Epithelial cell of prostate (primary cell): ENCODE measurements at regions not wholly inside any gene's neighbourhood (a gene's known extent, or its start where the extent isn't known, plus 50 kb on each side); places are given as distances from the start of the nearest gene placed in this dataset.
"Not testable (repeated sequence)": the region's sequence is repeated elsewhere in the genome, so short reads cannot be mapped to it uniquely, and the experiment has no call there.

Experiments used
- DNase-seq: peaks from one replicate; pipeline ENCODE4 v3.0.0-alpha.2; 2011; ENCODE audit warnings: low read depth, low spot score
- H3K27ac ChIP-seq: fragments of 450-650 bp; 2 replicates; pipeline ENCODE4 v1.5.1; 2017; ENCODE audit warnings: mild to moderate bottlenecking

DNA sequence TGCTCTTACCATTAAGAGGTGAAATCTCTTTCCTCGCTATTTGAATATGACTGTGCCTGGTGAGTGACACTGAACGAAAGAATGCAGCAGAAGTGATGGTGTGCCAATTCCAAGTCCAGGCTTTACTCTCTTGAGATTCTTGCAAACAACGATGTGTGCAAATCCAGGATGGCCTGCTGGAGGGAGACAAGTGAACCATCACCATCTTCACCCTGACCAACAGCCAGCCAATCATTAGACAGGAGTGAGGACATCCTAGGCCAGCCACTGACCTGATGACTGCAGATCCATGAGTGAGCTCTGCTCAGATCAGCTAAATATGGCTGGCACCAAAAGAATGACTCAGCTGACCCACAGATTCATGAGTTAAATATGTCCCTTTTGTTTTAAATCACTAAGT lies 878.0 kb downstream of the PDCD6IP start:
- DNase-seq: no peak
- no peak overlapping the region for H3K27ac ChIP-seq

DNA sequence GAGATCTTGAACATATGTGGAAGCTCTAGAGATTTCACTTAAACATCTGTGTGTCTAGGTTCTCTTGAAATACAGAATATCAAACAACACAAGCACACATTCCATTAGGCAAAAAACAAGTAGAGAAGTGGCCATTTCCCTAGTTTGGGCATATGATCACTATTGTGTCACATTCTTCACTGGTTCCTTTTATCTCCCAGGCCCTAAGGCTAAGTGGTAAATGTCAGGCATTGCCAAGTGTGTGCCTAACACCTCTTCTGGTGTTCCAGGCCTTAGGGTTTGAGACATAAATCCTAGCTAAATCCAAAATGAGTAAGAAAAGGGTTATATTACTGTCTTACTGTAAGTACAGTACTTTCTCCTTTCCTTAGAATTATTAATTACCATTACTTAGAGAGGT lies 880.1 kb downstream of the PDCD6IP start:
- DNase-seq: no peak
- no peak overlapping the region for H3K27ac ChIP-seq

DNA sequence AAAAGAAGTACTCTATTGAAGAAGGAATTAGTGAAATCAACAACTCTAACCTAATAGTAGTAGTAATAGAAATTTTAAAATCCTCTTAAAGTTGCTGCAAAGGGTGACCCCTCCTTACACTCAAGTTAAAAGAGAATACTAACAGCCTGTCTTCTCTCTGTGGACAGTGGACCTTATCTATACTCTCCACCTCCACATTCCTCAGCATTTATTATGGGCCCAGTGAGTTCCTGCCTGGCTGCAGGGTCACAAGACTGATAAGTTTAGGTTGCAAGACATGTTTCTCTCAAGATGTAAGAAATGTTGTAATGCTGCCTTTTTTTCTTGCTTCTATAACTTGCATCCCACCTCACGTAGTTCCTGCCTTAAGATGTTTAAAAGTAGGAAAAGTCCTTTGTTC lies 880.6 kb downstream of the PDCD6IP start:
- DNase-seq, H3K27ac ChIP-seq: not testable (repeated sequence)

DNA sequence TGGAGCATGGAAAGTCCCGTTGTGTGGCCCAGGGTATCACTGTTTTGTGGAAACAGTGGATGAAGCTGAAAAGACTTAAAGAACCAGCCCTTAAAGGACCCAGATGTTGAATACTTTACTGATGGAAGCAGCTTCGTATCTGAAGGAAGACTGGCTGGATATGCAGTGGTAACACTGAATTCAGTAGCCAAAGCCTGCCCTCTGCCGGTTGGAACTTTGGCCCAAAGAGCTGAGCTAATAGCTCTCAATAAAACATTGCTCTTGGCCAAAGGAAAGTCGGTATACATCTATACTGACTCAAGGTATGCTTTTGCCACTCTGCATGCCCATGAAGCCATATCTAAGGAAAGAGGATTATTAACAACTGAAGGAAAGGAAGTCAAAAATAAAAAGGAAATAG lies 885.4 kb downstream of the PDCD6IP start:
- no peak for DNase-seq
- H3K27ac ChIP-seq: no peak overlapping the region

DNA sequence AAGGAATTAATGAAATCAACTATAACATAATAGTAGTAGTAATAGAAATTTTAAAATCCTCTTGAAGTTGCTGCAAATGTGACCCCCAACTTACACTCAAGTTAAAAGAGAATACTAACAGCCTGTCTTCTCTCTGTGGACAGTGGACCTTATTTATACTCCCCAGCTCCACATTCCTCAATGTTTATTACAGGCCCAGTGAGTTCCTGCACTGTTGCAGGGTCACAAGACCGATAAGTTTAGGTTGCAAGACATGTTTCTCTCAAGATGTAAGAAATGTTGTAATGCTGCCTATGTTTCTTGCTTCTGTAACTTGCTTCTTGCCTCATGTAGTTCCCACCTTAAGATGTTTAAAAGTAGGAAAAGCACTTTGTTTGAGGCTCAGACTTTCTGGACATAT lies 888.1 kb downstream of the PDCD6IP start:
- DNase-seq: no peak
- no peak overlapping the region for H3K27ac ChIP-seq

DNA sequence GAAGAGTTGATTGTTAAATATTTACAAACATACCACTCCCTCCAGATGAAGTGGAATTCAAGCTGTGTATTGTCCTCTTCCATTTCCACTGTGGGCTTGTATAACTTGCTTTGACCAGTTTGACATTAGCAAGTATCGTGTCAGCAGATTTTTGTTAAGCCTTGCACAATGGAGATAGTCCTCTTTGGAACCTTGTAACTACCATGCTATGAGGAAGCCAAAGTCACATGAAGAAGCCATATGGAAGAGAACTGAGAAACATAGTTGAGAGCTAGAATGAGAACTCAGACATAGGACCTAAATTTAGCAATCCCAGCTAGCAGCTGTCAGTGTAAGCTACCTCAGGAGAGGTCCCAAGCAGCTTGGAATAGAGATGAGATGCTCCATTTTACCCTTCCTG lies 889.2 kb downstream of the PDCD6IP start:
- no peak for DNase-seq
- H3K27ac ChIP-seq: no peak overlapping the region

DNA sequence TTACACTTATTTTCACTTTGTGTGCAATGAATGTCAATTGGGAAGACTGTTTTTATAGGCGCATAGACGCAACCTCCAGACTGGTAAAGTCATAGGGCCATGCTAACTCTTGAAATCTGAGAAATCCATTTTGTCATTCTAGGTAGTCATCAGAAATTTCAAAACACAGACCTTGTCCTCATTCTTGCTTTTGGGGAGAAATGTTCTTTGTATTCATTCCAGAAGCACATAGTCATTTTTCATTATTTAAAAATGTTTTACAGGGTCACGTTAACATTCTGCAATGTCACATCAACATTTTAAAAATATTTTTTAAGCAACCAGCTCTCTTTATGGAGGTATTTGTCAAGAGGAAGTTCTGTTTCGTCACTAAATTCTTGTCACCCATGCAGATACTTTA lies 898.4 kb downstream of the PDCD6IP start:
- no peak overlapping the region for H3K27ac ChIP-seq
- no peak for DNase-seq

DNA sequence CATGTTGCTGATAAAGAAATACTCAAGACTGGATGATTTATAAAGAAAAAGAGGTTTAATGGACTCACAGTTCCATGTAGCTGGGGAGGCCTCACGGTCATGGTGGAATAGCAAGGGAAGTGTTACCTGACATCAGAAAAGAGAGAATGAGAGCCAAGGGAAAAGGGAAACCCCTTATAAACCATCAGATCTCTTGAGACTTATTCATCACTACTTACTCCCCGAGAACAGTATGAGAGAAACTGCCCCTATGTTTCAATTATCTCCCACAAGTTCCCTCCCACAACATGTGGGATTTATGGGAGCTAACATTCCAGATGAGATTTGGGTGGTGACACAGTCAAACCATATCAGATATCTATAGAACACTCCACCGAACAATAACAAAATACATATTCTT lies 904.6 kb downstream of the PDCD6IP start:
- DNase-seq: no peak
- H3K27ac ChIP-seq: no peak overlapping the region

DNA sequence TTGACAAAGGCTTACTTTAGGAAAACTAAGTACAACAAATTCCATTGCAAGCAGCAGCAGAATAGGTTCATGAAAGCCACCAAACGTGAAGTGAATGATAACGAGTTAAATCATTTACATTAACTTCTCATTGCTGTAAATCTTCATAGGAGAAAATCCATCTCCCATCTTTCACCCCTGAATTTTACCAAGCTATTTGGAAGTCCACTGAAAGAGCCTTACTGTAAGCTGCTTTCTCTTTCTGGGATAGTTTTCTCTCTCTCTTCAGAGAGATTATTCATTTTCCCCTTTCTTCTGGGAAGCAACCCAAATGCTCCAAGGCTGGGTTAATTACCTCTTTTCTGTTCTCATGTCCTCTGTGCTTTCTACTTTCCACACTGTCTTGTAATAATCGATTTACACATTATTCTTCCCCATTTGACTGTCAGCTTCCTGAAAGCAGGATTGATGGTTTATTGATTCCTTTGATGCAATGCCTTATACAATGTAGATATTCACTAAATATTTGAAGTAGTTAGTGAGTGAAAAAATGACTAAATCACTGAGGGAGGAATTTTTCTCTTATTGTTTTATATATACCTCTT lies 914.3 kb upstream of the ARPP21 start:
- no peak overlapping the region for H3K27ac ChIP-seq

DNA sequence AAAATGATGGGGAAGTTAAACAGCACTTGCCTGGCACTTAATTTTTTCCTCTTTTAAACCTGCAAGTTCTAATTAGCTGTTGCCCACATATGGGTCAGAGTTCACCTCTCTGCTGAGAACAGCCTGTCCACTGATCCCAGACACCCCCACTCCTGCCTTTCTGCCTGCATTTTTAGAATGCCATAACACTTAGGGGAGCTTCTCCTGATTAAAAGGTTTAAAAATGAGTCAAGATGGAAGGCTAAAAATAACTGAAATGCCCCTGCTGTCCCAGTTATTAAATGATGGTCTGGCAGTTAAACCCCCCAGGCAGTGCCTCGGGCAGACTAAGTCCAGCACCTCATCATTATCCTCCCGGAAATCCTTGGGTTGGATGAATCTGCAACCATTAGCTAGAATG lies 913.6 kb upstream of the ARPP21 start:
- no peak for DNase-seq
- H3K27ac ChIP-seq: no peak overlapping the region

More for the DNA sequence above, 914.3 kb upstream of the ARPP21 start:
- DNase-seq: no peak

DNA sequence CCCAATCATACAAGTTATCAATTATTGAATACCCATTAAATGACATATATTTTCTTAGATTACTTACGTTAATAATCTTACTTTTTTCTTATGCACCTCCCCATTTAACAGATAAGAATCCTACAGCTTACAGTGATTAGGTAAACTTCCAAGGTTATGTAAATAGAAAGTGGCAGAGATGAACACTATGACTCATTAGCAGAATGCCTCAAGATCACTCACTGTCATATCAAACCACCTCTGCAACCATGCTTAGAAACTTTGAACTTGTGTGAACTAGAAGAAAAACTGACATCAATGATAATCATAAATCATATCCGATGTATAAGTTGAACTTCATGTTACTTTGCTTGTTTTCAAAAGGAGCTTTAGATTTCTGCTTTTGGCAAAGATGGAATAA lies 911.6 kb upstream of the ARPP21 start:
- no peak overlapping the region for H3K27ac ChIP-seq
- peak; percentile 5 for DNase-seq

DNA sequence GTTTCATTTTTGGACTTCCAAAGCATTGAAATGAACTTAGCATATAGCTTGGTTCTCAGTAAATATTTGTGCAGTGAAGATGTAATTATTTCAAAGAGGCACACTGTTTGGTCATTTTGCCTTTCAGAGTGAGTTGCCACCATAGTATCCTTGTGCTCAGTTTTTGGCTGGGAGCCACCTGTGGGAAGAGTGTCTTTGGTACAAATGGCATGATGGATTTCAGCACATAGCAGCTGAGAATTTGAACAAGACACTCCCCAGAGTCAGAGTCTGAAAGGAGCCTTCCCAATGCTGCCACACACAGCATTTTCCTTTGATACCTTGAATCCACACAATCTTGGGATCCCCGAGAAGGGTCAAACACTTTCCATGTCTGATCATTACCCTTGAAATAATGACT lies 897.2 kb upstream of the ARPP21 start:
- no peak for DNase-seq
- H3K27ac ChIP-seq: no peak overlapping the region

DNA sequence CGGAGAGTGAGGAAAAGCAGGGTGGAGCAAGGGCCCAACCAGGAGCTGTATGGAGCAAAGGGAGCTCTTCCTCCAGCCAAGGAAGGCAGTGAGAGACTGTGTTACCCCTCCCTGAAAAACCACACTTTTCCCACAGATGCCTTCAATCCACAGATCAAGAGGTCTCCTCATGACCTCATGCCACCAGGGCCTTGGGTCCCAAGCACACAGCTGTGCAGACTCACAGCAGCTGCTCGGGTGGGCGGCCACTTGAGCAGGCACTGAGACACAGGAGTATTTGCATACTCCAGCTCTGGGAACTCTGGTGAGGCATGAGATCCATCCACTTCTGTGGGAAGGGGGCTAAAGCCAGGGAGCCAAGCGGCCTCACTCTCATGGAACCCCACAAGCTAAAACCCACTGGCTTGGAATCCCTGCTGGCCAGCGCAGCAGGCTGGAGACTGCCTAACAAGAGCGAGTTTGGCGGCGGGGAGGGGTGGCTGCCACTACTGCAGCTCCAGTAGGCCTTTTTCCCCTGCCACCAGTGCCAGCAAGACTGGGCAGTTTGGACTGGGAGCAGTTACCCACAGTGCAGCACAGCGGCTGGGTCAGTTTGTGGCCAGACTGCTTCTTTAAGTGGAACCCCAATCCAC lies 880.6 kb upstream of the ARPP21 start:
- H3K27ac ChIP-seq: no peak overlapping the region
- no peak for DNase-seq

DNA sequence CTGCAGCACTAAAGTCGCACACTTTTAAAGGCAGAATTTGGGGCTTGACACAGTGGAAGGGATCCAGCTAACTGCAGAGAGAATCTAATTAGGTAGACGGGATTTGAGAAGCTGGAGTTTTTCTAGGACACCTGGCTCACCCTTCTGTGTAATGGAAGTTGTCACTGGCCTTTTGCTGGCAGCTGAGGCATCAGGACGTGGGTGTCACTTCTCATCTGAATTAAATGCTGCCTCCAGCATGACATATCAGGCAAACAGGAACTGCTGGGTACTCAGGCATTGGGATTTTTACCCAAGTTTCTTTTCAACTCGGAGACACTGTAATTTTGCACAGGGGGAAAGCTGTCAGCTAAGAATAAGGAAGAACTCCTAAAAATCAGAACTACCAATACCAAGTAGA lies 861.9 kb upstream of the ARPP21 start:
- no peak for DNase-seq
- H3K27ac ChIP-seq: no peak overlapping the region

DNA sequence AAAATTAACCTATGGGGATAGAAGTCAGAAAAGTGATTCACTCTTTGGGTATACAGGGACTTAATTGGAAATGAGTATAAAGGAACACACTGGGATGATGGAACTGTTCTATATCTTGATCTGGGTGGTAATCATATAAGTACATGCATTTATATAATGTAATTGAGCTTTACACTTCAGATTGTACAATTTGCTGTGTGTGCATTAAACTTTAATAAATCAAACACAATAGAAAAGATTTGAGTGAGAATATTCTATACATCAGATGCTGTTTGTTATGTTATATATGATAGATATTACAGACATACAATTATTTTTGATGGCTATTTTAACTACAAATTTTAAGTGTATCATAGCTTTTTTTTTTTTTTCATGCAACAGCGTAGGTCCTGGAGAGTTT lies 860.2 kb upstream of the ARPP21 start:
- no peak overlapping the region for H3K27ac ChIP-seq
- no peak for DNase-seq

DNA sequence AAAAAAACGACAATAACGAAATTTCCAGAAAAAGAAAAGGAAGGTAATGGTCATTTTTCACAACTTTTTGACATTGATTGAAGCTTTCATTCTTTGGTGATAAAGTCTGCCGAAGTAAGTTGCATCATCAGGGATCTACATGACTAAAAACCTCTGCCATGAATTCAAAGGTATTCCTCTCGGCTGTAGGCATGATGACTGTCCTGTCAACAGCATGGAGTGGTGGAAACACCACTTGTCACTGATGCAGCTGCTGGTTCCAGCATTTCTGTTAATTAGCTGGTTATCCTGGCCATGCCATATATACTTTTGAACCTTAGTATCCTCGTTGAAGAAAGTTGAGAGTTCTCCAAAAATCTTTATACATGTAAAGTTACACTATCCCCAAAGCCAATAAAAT lies 859.0 kb upstream of the ARPP21 start:
- no peak overlapping the region for H3K27ac ChIP-seq
- no peak for DNase-seq

DNA sequence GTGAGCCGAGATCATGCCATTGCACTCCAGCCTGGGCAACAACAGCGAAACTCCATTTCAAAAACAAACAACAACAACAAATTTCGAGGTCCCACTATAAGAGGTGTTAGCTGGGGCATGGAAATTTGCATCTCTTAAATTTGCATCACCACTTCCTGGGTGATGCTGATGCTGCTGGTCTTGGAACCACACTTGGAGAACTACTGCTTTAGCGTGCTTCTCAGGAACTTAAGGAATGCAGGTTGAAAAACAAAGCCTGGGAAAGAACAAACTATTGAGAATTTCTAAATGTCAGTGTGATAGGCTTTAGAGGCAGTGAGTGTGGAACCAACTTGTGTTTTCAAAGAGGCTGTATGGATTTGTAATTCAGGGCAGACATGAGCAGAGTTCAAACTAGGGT lies 858.4 kb upstream of the ARPP21 start:
- H3K27ac ChIP-seq: no peak overlapping the region
- no peak for DNase-seq

DNA sequence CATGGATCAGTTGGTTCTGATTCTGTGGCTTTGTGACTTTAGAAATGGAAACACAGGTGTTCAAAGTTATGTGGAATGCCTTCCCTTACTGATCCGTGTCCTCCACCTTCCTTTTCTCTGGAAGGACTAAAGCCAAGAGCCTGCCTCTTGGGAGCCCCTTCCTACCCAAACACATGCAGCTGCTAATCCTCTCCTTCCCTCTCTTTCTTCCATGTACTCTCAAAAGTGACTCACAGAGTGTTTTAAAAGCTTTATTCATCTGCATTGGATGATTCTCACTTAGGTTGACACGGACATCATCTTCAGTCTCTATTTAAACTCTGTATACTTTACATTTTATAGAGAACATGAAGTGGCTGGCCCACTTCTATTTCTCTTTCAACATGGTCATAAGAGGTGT lies 856.5 kb upstream of the ARPP21 start:
- no peak overlapping the region for H3K27ac ChIP-seq
- no peak for DNase-seq

DNA sequence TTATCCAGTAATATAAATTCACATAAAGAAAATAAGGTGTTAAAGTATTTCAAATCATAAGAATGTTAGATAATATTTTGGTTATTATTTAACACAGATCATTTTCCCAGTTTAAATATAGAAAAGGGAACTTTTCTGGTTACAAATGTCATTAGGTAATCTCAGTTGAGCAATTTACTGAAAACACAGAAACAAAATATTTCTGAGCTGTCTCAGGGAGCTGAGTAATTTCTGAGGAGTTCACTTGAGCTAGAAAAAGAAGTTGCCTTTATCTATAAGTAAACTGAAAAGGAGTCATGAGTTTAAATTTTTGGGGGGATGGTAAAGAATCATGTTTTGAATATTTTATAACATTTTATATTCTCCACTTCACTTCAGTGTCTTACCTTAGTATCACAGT lies 855.4 kb upstream of the ARPP21 start:
- DNase-seq: no peak
- no peak overlapping the region for H3K27ac ChIP-seq

DNA sequence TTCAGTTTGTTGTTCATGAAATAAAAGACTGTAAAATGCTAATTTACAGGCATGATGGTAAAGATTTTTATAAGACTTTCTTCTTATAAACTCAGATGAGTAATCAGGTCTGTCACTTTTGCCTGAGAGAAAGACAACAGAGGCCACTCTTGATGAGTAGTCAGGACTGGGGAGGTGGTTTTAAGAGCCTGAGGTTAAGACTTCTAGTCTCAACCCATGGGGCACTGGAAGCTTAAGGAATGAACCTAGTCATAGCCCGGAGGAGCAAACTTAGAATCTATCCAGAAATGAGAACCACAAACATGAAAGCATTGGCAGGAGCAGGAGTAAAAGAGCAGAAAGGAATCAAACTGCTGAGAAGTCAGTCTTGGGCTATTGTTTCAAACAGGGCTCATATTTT lies 846.3 kb upstream of the ARPP21 start:
- no peak overlapping the region for H3K27ac ChIP-seq
- DNase-seq: no peak

DNA sequence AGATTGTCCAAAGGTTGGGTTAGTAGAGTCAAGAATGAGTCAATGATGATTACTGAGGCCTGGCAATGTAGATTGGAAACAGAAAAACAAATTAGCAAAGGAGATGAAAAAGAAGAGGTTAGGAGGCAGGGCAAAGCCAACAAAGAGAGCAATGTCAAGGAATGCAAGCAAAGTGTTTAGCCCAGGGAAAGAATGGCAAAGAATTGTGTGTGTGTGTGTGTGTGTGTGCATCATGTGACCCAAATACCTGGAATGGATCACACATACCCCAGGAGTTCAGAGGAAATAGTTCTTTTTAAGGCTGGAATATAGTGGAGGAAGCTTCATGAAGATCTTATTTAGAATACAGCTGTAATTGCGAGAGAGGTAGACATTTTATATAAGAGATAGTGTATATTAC lies 831.7 kb upstream of the ARPP21 start:
- no peak for DNase-seq
- no peak overlapping the region for H3K27ac ChIP-seq

DNA sequence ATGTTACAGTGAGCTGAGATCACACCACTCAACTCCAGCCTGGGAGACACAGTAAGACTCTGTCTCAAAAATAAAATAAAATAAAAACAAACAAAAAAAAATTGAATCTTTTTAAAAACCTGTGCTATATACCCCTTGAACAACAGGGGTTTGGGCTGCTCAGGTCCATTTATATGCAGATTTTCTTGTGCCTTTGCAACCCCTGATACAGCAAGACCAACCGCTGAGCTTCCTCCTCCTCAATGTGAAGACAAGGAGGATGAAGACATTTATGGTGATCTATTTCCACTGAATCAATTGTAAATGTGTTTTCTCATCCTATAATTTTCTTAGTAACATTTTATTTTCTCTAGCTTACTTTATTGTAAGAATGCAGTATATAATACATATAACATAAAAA lies 831.0 kb upstream of the ARPP21 start:
- no peak for DNase-seq
- H3K27ac ChIP-seq: no peak overlapping the region

DNA sequence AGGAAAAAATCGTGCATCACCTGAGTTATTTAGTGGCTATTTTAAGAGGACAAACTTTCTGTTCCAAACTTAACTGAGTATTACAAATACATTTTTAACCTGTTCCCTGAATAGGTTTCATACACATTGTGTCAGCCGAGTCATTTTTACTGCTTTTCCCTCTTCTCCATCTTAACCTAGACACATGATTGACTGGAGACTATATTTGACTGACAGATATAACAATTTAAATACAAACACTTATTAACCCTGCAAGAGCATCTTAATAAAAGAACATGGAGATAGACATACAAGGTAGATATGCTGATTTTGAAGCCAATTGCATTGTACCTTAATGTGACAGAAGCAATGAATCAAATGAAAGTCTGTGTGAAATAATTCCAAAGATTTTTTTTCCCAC lies 810.5 kb upstream of the ARPP21 start:
- DNase-seq: no peak
- H3K27ac ChIP-seq: no peak overlapping the region
